H9 (cell line): ENCODE measurements at regions not wholly inside any gene's neighbourhood (a gene's known extent, or its start where the extent isn't known, plus 50 kb on each side); places are given as distances from the start of the nearest gene placed in this dataset.

Experiments used
- DNase-seq: peaks from one replicate; pipeline ENCODE4 v3.0.0-alpha.2; 2017
- H2AFZ ChIP-seq: one replicate; pipeline ENCODE4 v1.6.1; 2013; ENCODE audit warnings: mild to moderate bottlenecking, low read length, control low read depth, moderate library complexity
- H2AK5ac ChIP-seq: 2 replicates; pipeline ENCODE4 v1.6.1; 2013; ENCODE audit warnings: low read length, control low read depth, mixed read lengths; ENCODE audit not compliant: insufficient read length
- H2BK120ac ChIP-seq: one replicate; pipeline ENCODE4 v1.6.1; 2013; ENCODE audit warnings: low read depth, mild to moderate bottlenecking, low read length, control low read depth, inconsistent platforms; ENCODE audit not compliant: poor library complexity, severe bottlenecking
- H2BK12ac ChIP-seq: 2 replicates; pipeline ENCODE4 v1.6.1; 2013; ENCODE audit warnings: low read length, control low read depth, mixed read lengths, low read depth; ENCODE audit not compliant: insufficient read length
- H2BK15ac ChIP-seq: 2 replicates; pipeline ENCODE4 v1.6.1; 2013; ENCODE audit warnings: low read depth, low read length, control low read depth
- H2BK20ac ChIP-seq: one replicate; pipeline ENCODE4 v1.6.1; 2013; ENCODE audit warnings: low read depth, mild to moderate bottlenecking, low read length, control low read depth, inconsistent platforms; ENCODE audit not compliant: poor library complexity, severe bottlenecking
- H2BK5ac ChIP-seq: 2 replicates; pipeline ENCODE4 v1.6.1; 2013; ENCODE audit warnings: low read length, control low read depth, mixed read lengths; ENCODE audit not compliant: insufficient read length
- H3K14ac ChIP-seq: 2 replicates; pipeline ENCODE4 v1.6.1; 2013; ENCODE audit warnings: low read length, control low read depth; ENCODE audit not compliant: insufficient read depth
- H3K18ac ChIP-seq: 2 replicates; pipeline ENCODE4 v1.6.1; 2013; ENCODE audit warnings: low read depth, mild to moderate bottlenecking, mixed read lengths, low read length, control low read depth; ENCODE audit not compliant: insufficient read length
- H3K23ac ChIP-seq: 2 replicates; pipeline ENCODE4 v1.6.1; 2013; ENCODE audit warnings: low read length, control low read depth, mixed read lengths, low read depth; ENCODE audit not compliant: insufficient read length
- H3K23me2 ChIP-seq: 2 replicates; pipeline ENCODE4 v1.6.1; 2013; ENCODE audit warnings: low read depth, mild to moderate bottlenecking, mixed read lengths, low read length, control low read depth; ENCODE audit not compliant: insufficient read length, poor library complexity, severe bottlenecking
- H3K27ac ChIP-seq: 2 replicates; pipeline ENCODE4 v1.5.1; 2013; ENCODE audit warnings: low read length, control low read depth, mixed read lengths, low read depth; ENCODE audit not compliant: insufficient read length
- H3K27me3 ChIP-seq: 2 replicates; pipeline ENCODE4 v1.6.1; 2013; ENCODE audit warnings: low read length, control low read depth, inconsistent platforms; ENCODE audit not compliant: insufficient read depth
- H3K4ac ChIP-seq: 2 replicates; pipeline ENCODE4 v1.6.1; 2013; ENCODE audit warnings: low read depth, mild to moderate bottlenecking, control low read depth, inconsistent platforms, low read length, moderate library complexity
- H3K4me1 ChIP-seq: 2 replicates; pipeline ENCODE4 v1.6.1; 2013; ENCODE audit warnings: low read length, control low read depth, inconsistent platforms; ENCODE audit not compliant: insufficient read depth
- H3K4me2 ChIP-seq: 2 replicates; pipeline ENCODE4 v1.6.1; 2013; ENCODE audit warnings: low read length, control low read depth, mixed read lengths; ENCODE audit not compliant: insufficient read length, insufficient read depth
- H3K56ac ChIP-seq: 2 replicates; pipeline ENCODE4 v1.6.1; 2013; ENCODE audit warnings: low read depth, mild to moderate bottlenecking, mixed read lengths, low read length, control low read depth; ENCODE audit not compliant: insufficient read length
- H3K79me1 ChIP-seq: 2 replicates; pipeline ENCODE4 v1.6.1; 2013; ENCODE audit warnings: low read depth, mild to moderate bottlenecking, moderate library complexity, low read length, control low read depth, inconsistent platforms; ENCODE audit not compliant: insufficient read depth, poor library complexity, severe bottlenecking
- H3K79me2 ChIP-seq: 2 replicates; pipeline ENCODE4 v1.6.1; 2013; ENCODE audit warnings: low read length, control low read depth, inconsistent platforms; ENCODE audit not compliant: insufficient read depth
- H3K9ac ChIP-seq: 2 replicates; pipeline ENCODE4 v1.6.1; 2013; ENCODE audit warnings: low read length, control low read depth, mixed read lengths; ENCODE audit not compliant: insufficient read length; ENCODE audit errors: extremely low read depth
- H3K9me3 ChIP-seq: one replicate; pipeline ENCODE4 v1.6.1; 2013; ENCODE audit warnings: low read depth, low read length, inconsistent platforms; ENCODE audit not compliant: control insufficient read depth
- H3T11ph ChIP-seq: one replicate; pipeline ENCODE4 v1.6.1; 2013; ENCODE audit warnings: mild to moderate bottlenecking, low read length, control low read depth, inconsistent platforms
- H4K20me1 ChIP-seq: one replicate; pipeline ENCODE4 v1.6.1; 2013; ENCODE audit not compliant: control insufficient read depth, insufficient read length, insufficient read depth
- H4K5ac ChIP-seq: 2 replicates; pipeline ENCODE4 v1.6.1; 2013; ENCODE audit warnings: low read depth, mild to moderate bottlenecking, mixed read lengths, low read length, control low read depth; ENCODE audit not compliant: insufficient read length
- H4K8ac ChIP-seq: replicated peaks from 2 replicates; pipeline ENCODE4 v1.6.1; 2013; ENCODE audit warnings: low read length, control low read depth, mixed read lengths, low read depth; ENCODE audit not compliant: insufficient read length
- H4K91ac ChIP-seq: 2 replicates; pipeline ENCODE4 v1.6.1; 2013; ENCODE audit warnings: low read depth, mild to moderate bottlenecking, moderate library complexity, mixed read lengths, low read length, control low read depth; ENCODE audit not compliant: insufficient read length
- H3K27ac Mint-ChIP-seq, 3 experiments: 2 replicates in 2 of 3; 3 replicates in 1 of 3; pipeline ENCODE4 v1.8.0; 2020 to 2021; ENCODE audit warnings: mixed read lengths in 3 of 3, mild to moderate bottlenecking in 1 of 3, moderate library complexity in 1 of 3
- H3K27me3 Mint-ChIP-seq: 2 replicates; pipeline ENCODE4 v1.8.0; 2021; ENCODE audit warnings: low read depth, mild to moderate bottlenecking, moderate library complexity, mixed read lengths
- H3K36me3 Mint-ChIP-seq, 3 experiments: 2 replicates in 2 of 3; 3 replicates in 1 of 3; pipeline ENCODE4 v1.8.0; 2020 to 2021; ENCODE audit warnings: low read depth in 3 of 3, mixed read lengths in 3 of 3; ENCODE audit not compliant: insufficient read depth in 1 of 3
- H3K4me1 Mint-ChIP-seq, 2 experiments: 2 replicates each; pipeline ENCODE4 v1.8.0; 2020; ENCODE audit warnings: mixed read lengths in 2 of 2
- H3K4me3 Mint-ChIP-seq, 2 experiments: 2 replicates in 1 of 2; 3 replicates in 1 of 2; pipeline ENCODE4 v1.8.0; 2020 to 2021; ENCODE audit warnings: mild to moderate bottlenecking in 2 of 2, mixed read lengths in 2 of 2, moderate library complexity in 1 of 2
- H3K9me3 Mint-ChIP-seq, 2 experiments: 2 replicates in 1 of 2; 3 replicates in 1 of 2; pipeline ENCODE4 v1.8.0; 2020; ENCODE audit warnings: mild to moderate bottlenecking in 2 of 2, mixed read lengths in 2 of 2, moderate library complexity in 1 of 2
- CTCF ChIP-seq: fragments of 200-600 bp; sonication (generic); conservative IDR thresholded peaks from 3 replicates; pipeline ENCODE4 v1.8.0; 2021; ENCODE audit warnings: antibody characterized with exemption, mild to moderate bottlenecking
- WGBS: extraction: QIAGEN DNeasy Blood & Tissue Kit; methylation state at CpG from one replicate; pipeline ENCODE4 v1.1.7; 2013; ENCODE audit warnings: missing lambda C conversion rate, low lambda C conversion rate, mixed read lengths; ENCODE audit not compliant: insufficient read length; ENCODE audit errors: extremely low coverage; 5-methylcytosine and 5-hydroxymethylcytosine counted together

- Histone ChIP-seq H2AFZ (no peak overlapping the region), H3K79me1 (no peaks in the 10 kb centered on the region), H2BK12ac (no peak overlapping the region), H4K20me1 (no peaks in the 10 kb centered on the region), H3K79me2 (no peaks in the 10 kb centered on the region), H2BK120ac (no peak overlapping the region), H2BK5ac (no peak overlapping the region), H3K23ac (no peak overlapping the region), H3K9me3 (no peaks in the 10 kb centered on the region), H3K18ac (no peak overlapping the region), H4K5ac (no peak overlapping the region), H3T11ph (no peak overlapping the region), H3K9ac (no peak overlapping the region), H3K14ac (no peak overlapping the region), H4K91ac (no peak overlapping the region), H3K4me1 (no peaks in the 10 kb centered on the region), H3K27ac (no peak overlapping the region), H3K56ac (no peak overlapping the region), H2AK5ac (no peak overlapping the region), H3K4me2 (no peak overlapping the region), H4K8ac (no peak overlapping the region), H3K4ac (no peak overlapping the region), H2BK15ac (no peak overlapping the region), H2BK20ac (no peak overlapping the region), H3K27me3 (no peaks in the 10 kb centered on the region), H3K23me2 (no peaks in the 10 kb centered on the region)
- Mint-ChIP-seq H3K36me3 (no peaks in the 10 kb centered on the region), H3K9me3 (no peaks in the 10 kb centered on the region), H3K4me3 (no peak overlapping the region), H3K27ac (no peak overlapping the region), H3K4me1 (no peaks in the 10 kb centered on the region), H3K27me3 (no peaks in the 10 kb centered on the region)
- no peak for TF ChIP-seq CTCF
- no CpG with 5 or more reads among the region's 1 CpG for WGBS
- DNase-seq: no peak
These were observed 86.0 kb upstream of the MDFIC start for GRCh38 chr7:114835861-114836260.
